ENCODE measurements at regions not wholly inside any gene's neighbourhood (a gene's known extent, or its start where the extent isn't known, plus 50 kb on each side); places are given as distances from the start of the nearest gene placed in this dataset.

DNA sequence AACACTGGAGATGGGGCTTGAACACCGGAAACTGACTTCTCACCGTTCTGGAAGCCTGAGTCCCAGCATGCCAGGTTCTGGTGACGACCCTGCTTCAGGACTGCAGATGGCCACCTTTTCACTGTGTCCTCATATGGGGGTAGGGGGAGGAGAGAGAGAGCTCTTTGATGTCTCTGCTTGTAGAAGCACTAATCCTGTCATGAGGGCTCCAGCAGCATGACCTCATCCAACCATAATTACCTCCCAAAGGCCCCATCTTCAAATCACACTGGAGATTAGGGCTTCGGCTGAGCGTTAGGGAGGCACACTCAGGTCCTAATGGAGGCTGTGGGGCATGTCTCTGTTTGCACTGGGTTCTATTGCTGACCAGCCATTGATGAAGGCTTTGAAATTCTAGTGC, 255.3 kb downstream of the TEX29 start:
- H2AK5ac ChIP-seq (ENCODE audit: insufficient read length, low read length) = no peak overlapping the region
- no peaks in the 10 kb centered on the region for H3K4me1 ChIP-seq (ENCODE audit: insufficient read depth, low read length)
- peaks cover 11% of the 10 kb centered on the region for H3K27me3 Mint-ChIP-seq (ENCODE audit: low read depth)
- no peak overlapping the region for H4K91ac ChIP-seq (ENCODE audit: insufficient read length, low read depth, low read length)
- H3K23me2 ChIP-seq (ENCODE audit: insufficient read length, low read depth, low read length, poor library complexity, severe bottlenecking) = no peaks in the 10 kb centered on the region
- no peak overlapping the region for H4K8ac ChIP-seq (replicated peaks; ENCODE audit: insufficient read length, low read depth, low read length)
- H3K18ac ChIP-seq (ENCODE audit: insufficient read length, low read depth, low read length) = no peak overlapping the region
- H4K5ac ChIP-seq (ENCODE audit: insufficient read length, low read depth, low read length) = no peak overlapping the region
- peaks cover 12 to 19% (median 14%) of the 10 kb centered on the region in 3 experiments for H3K36me3 Mint-ChIP-seq (ENCODE audit: insufficient read depth in 1 of 3, low read depth in 3 of 3)
- no peak overlapping the region for H2BK15ac ChIP-seq (ENCODE audit: low read depth, low read length)
- H3K27me3 ChIP-seq (ENCODE audit: insufficient read depth, low read length) = no peaks in the 10 kb centered on the region
- H2BK5ac ChIP-seq (ENCODE audit: insufficient read length, low read length) = no peak overlapping the region
- no peak overlapping the region for H3K14ac ChIP-seq (ENCODE audit: insufficient read depth, low read length)
- no peaks in the 10 kb centered on the region for H3K79me1 ChIP-seq (ENCODE audit: insufficient read depth, low read depth, low read length, poor library complexity, severe bottlenecking)
- no peaks in the 10 kb centered on the region for H4K20me1 ChIP-seq (ENCODE audit: control insufficient read depth, insufficient read depth, insufficient read length)
- H2BK120ac ChIP-seq (ENCODE audit: low read depth, low read length, poor library complexity, severe bottlenecking) = no peak overlapping the region
- H3K4me1 Mint-ChIP-seq = no peaks in the 10 kb centered on the region
- H3K4me3 Mint-ChIP-seq = no peak overlapping the region
- no peak overlapping the region for H3K4me2 ChIP-seq (ENCODE audit: insufficient read depth, insufficient read length, low read length)
- H3K23ac ChIP-seq (ENCODE audit: insufficient read length, low read depth, low read length) = no peak overlapping the region
- no peak overlapping the region for H3T11ph ChIP-seq (ENCODE audit: low read length)
- no peaks in the 10 kb centered on the region for H3K79me2 ChIP-seq (ENCODE audit: insufficient read depth, low read length)
- peaks cover 17% of the 10 kb centered on the region for H3K9me3 ChIP-seq (ENCODE audit: control insufficient read depth, low read depth, low read length)
- no peak overlapping the region for H2AFZ ChIP-seq (ENCODE audit: low read length)
- no peak overlapping the region for H2BK20ac ChIP-seq (ENCODE audit: low read depth, low read length, poor library complexity, severe bottlenecking)
- H3K27ac Mint-ChIP-seq = no peak overlapping the region
- TF ChIP-seq, protein P1, sequence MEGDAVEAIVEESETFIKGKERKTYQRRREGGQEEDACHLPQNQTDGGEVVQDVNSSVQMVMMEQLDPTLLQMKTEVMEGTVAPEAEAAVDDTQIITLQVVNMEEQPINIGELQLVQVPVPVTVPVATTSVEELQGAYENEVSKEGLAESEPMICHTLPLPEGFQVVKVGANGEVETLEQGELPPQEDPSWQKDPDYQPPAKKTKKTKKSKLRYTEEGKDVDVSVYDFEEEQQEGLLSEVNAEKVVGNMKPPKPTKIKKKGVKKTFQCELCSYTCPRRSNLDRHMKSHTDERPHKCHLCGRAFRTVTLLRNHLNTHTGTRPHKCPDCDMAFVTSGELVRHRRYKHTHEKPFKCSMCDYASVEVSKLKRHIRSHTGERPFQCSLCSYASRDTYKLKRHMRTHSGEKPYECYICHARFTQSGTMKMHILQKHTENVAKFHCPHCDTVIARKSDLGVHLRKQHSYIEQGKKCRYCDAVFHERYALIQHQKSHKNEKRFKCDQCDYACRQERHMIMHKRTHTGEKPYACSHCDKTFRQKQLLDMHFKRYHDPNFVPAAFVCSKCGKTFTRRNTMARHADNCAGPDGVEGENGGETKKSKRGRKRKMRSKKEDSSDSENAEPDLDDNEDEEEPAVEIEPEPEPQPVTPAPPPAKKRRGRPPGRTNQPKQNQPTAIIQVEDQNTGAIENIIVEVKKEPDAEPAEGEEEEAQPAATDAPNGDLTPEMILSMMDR (conservative IDR thresholded peaks at IDR 0.05) = no peak
- DNase-seq = no peak
- no CpG with 5 or more reads among the region's 5 CpGs for WGBS (ENCODE audit: extremely low coverage, insufficient read length, low lambda C conversion rate)
- peaks cover 27 to 31% of the 10 kb centered on the region in 2 experiments for H3K9me3 Mint-ChIP-seq
- H3K4ac ChIP-seq (ENCODE audit: low read depth, low read length) = no peak overlapping the region
- no peak overlapping the region for H2BK12ac ChIP-seq (ENCODE audit: insufficient read length, low read depth, low read length)
- no peak overlapping the region for H3K9ac ChIP-seq (ENCODE audit: extremely low read depth, insufficient read length, low read length)
- no peak overlapping the region for H3K27ac ChIP-seq (ENCODE audit: insufficient read length, low read depth, low read length)
- H3K56ac ChIP-seq (ENCODE audit: insufficient read length, low read depth, low read length) = no peak overlapping the region
